ENCODE measurements at regions not wholly inside any gene's neighbourhood (a gene's known extent, or its start where the extent isn't known, plus 50 kb on each side); places are given as distances from the start of the nearest gene placed in this dataset.

DNA sequence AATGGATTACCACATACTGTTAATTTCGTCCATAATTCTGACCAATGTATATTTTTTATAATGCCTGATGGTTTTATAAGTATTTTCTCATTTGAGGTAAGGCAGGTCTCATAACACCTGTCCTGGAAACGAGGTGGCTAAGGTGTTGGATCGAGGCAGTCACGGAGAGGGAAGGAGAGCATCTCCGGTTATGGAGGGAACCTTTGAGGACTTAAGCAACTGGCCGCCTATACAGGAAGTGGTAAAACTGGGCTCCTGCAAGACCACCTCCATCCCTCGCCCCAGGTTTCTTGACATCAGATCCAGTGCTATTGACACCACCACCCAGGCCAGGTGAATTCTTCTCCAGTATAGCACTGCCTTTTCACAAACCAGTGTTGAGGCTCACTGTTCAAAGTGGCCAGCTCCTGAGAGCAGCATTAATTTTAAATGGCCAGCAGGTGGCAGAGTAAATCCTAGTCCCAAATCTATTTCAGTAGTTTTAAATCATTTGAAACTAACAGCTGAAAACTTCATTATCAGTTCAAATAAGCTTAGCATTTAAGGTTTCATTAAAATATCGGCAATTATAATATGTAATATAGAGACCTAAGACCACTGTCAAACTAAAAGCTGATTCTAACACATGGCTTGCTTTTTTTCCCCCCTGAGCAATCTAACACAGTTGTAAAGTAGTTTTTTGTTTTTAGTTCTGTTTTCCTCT is 100.8 kb downstream of the PPM1A start:
- TF ChIP-seq GATA2 (IDR thresholded peaks at IDR 0.05; ENCODE audit: low read depth, low read length) (no peak), GATA3 (IDR thresholded peaks at IDR 0.05; ENCODE audit: low read depth, low read length) (no peak)

Measured in SH-SY5Y (cell line).